LNCAP (cell line): ENCODE measurements at regions not wholly inside any gene's neighbourhood (a gene's known extent, or its start where the extent isn't known, plus 50 kb on each side); places are given as distances from the start of the nearest gene placed in this dataset.

Source experiments
- CTCF ChIP-seq: fragments of 450-650 bp; IDR thresholded peaks from 2 replicates; pipeline ENCODE4 v1.5.1; 2017; ENCODE audit warnings: mild to moderate bottlenecking

- TF ChIP-seq CTCF = no peak
Measured at GRCh38 chr14:85416771-85417170, 113.2 kb upstream of the FLRT2 start.

- no peak for TF ChIP-seq CTCF
Measured at GRCh38 chr14:85417396-85417795, 112.5 kb upstream of the FLRT2 start.

GRCh38 chr14:85418721-85419120, 111.2 kb upstream of the FLRT2 start:
- TF ChIP-seq CTCF = no peak

GRCh38 chr14:85420278-85420677, 109.7 kb upstream of the FLRT2 start:
- no peak for TF ChIP-seq CTCF

- no peak for TF ChIP-seq CTCF
Measured at GRCh38 chr14:85420707-85421106, 109.2 kb upstream of the FLRT2 start.

- no peak for TF ChIP-seq CTCF
Measured at GRCh38 chr14:85421186-85421877, 108.6 kb upstream of the FLRT2 start.

GRCh38 chr14:85423889-85424288, 106.1 kb upstream of the FLRT2 start:
- TF ChIP-seq CTCF = no peak

- TF ChIP-seq CTCF = no peak
Measured at GRCh38 chr14:85425507-85425906, 104.4 kb upstream of the FLRT2 start.
